ENCODE measurements at regions not wholly inside any gene's neighbourhood (a gene's known extent, or its start where the extent isn't known, plus 50 kb on each side); places are given as distances from the start of the nearest gene placed in this dataset.

- no peak for TF ChIP-seq CTCF (IDR thresholded peaks at IDR 0.05)
- no peak for TF ChIP-seq EZH2 (IDR thresholded peaks at IDR 0.05; ENCODE audit: borderline replicate concordance, insufficient read depth, low read depth, low read length, poor library complexity, severe bottlenecking)
Measured at GRCh38 chr1:14263225-14263624, 335.3 kb upstream of the KAZN start.

Data from B cell (primary cell).